ENCODE measurements at regions not wholly inside any gene's neighbourhood (a gene's known extent, or its start where the extent isn't known, plus 50 kb on each side); places are given as distances from the start of the nearest gene placed in this dataset.

GRCh38 chr3:34248352-34248751 is 449.9 kb downstream of the PDCD6IP start:
- no peak for DNase-seq
- ATAC-seq: no peak

DNA sequence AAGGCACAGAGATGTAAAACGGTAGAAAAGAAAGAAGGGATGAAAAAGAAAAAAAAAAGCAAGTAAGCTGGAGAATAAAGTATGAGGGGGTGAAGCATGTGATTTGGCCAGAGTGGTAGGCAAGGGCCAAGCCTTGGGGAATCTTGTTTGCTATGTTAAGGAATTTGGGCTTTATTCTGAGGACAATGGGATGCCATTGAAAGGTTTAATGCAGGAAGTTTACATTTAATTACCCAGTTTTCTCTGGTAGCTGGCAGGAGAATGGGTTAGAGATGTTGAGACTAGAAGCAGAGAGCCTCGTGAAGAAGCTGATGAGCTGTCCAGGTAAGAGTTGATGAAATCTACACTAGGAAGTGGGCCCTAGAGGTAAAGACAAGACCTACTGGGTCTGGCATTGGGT is 455.9 kb downstream of the PDCD6IP start:
- DNase-seq (no peak), ATAC-seq (no peak)

DNA sequence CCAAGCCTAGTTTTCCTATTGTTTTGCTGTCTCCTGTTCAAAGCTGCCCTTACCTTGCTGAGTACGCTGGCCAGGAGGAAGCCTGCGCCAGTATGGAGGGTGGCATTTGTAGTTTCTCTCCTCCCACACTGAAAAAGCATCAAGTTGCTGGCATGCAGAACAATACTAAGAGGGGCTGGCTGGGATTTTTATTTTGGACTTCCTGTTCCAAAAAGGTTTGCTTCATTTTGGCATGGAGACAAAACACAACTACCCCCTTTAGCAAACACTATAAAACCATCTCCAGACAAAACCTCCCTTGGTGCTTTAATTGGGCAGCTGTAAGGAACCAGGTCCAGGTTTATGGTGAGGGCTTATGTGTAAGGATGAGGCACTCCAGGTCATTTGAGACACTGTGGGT is 457.6 kb downstream of the PDCD6IP start:
- ATAC-seq (no peak), DNase-seq (no peak)

GRCh38 chr3:34256791-34257190 is 458.4 kb downstream of the PDCD6IP start:
- ATAC-seq (no peak), DNase-seq (no peak)

GRCh38 chr3:34258271-34258998 is 460.0 kb downstream of the PDCD6IP start:
- no peak for ATAC-seq
- DNase-seq: no peak

- DNase-seq (peak; percentile 63), ATAC-seq (no peak)
Observed at GRCh38 chr3:34260271-34261000, 462.0 kb downstream of the PDCD6IP start.

DNA sequence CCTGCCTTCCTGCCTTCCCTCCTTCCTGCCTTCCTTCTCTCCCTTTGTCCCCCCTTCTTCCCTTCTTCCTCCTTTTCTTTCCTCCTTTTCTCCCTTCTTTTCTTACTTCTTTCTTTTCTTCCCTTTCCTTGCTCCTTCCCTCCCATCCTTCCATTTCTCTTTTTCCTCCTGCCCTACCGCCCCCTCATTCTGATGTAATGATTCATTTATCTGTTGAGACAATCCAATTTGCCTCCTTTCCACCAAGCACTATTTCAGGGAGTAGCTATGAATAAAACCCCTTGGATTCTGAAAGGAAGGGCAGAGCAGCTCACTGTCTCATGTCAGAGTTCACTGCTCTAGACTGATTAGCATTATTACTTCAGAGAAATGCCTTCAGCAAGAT is 462.6 kb downstream of the PDCD6IP start:
- ATAC-seq (no peak), DNase-seq (no peak)

DNA sequence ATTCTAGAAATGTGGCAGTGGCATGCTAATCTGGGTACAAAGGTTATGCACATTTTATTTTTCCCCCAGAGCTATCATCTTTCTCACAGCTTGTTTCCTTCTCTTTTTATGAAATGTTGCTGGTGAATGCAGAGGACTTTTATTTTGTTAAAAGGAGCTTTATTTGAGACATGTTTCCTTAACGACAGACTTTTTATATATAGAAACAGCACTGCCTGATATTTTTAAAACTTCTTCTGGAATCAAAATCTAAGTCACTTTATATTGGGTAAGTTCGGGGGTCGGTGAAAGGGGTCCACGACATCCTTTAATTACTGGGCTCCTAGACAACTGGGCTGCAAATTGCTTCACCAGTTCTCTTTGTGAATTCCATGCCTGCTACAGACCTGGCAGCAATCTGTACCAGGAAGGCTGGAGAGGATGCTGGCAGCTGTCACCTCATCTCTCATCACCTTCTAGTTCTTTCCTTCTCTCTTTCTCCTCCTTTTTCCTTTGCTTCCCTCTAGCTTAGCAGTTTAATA is 464.7 kb downstream of the PDCD6IP start:
- ATAC-seq (no peak), DNase-seq (no peak)

DNA sequence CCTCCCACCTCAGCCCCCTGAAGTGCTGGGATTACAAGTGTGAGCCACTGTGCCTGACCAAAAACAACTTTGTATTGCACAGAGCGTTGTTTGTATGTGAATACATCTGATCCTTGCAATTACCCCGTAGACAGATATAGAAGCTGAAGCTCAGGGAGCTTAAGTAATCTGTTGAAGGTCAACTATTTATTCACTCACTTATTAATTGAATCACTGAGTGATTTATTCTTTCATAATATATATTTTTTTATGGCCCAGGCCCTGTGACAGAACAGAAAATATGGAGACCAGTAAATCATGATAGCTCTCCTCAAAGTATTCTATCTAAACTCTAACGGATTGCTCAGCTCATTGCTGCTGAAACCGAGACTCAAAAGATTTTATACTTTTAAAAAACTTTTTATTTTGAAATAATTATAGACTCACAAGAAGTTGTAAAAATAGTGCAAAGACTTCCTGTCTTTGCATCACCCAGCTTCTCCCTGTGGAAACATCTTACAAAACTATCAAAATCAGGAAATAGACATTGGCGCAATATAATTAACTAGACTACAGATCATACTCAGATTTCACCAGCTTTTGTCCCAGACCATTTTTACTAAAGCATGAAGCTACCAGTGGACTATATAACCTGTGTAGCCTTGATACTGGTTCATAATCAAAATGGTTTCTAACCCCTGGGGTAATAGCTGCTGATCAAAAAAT is 466.1 kb downstream of the PDCD6IP start:
- ATAC-seq: no peak
- DNase-seq: no peak

- DNase-seq: no peak
- no peak for ATAC-seq
Observed at GRCh38 chr3:34267088-34267487, 468.7 kb downstream of the PDCD6IP start.

GRCh38 chr3:34268032-34268709 is 469.7 kb downstream of the PDCD6IP start:
- no peak for ATAC-seq
- no peak for DNase-seq

GRCh38 chr3:34275811-34276210 is 477.4 kb downstream of the PDCD6IP start:
- ATAC-seq (no peak), DNase-seq (no peak)

- ATAC-seq (no peak), DNase-seq (no peak)
Observed at GRCh38 chr3:34276342-34276741, 477.9 kb downstream of the PDCD6IP start.

- no peak for DNase-seq
- no peak for ATAC-seq
Observed at GRCh38 chr3:34277110-34277509, 478.7 kb downstream of the PDCD6IP start.

GRCh38 chr3:34279901-34280300 is 481.5 kb downstream of the PDCD6IP start:
- ATAC-seq: no peak

GRCh38 chr3:34283751-34284150 is 485.3 kb downstream of the PDCD6IP start:
- DNase-seq: no peak
- no peak for ATAC-seq

More at GRCh38 chr3:34279901-34280300, 481.5 kb downstream of the PDCD6IP start:
- DNase-seq: no peak

DNA sequence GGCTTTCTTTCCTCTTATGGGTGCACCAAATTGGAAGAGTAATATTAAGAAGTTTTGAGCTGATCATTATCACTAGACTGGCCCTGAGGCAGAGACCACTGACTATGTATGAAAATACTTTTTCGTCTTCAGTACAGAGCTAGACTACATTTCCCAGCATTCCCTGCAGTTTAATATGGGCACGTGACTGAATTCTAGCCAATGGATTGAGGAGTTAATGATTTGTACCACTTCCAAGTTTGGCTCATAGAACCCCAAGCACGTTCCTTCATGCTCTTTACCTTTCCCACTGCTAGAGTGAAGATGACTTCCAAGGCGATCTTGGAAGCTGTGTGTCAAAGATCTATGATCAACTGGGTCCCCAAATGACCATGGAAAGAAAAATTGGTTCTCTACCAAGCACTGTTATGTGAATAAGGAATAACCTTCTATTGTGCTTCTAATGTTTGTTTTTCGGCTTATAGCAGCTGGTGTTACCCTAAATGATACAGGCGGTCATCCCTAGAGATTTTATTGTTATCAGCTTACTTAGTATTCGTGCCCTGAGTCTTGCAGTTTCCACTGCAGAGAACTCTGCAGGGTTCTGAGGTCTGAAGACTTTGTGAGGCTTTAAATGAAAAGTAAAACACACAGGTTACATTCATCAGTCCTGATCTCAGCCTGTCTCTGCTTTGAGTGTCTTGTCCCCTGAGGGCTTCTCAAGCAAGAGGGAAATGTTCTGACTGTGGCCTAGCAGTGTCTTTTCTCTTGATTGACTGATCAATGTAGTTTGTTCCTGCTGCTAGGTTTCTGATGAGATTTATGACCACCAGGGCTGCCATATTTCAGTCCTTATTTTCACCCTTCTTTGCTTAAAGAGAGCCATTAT is 486.8 kb downstream of the PDCD6IP start:
- ATAC-seq: no peak
- DNase-seq: no peak

- ATAC-seq: no peak
- no peak for DNase-seq
Observed at GRCh38 chr3:34285827-34286188, 487.4 kb downstream of the PDCD6IP start.

DNA sequence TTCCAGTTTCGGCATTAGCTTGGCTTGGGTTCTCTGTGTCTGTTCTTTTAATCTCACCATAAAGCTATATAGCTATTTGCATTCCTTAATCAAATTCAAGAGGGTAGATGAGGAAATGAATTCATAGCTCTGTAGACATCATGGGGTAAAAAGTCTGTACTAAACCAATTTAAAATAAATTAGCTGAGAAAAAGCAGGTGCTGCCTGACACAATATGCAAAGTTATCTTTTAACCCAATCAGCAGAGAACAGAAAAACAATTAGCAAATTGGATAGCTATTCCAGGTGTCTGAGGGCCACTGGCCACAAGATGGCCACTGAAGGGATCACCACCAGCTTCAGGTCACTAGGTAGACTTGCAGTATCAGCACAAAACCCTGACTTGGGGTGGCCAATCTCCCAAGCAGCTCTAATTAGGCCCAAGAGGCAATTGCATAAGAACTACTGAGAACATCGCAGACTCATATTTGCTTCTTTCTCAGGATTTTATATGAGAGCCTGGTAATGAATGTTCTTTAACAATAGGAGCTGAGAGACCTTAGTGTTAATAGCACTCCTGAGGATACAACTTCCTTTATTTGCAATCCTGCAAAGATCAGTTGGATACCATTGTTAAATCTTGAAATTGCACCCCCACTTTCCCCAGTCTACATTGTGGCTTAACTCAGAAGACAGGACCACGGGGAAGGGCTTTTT is 494.3 kb downstream of the PDCD6IP start:
- no peak for DNase-seq
- no peak for ATAC-seq

- no peak for ATAC-seq
- DNase-seq: no peak
Observed at GRCh38 chr3:34294240-34294639, 495.8 kb downstream of the PDCD6IP start.

- no peak for DNase-seq
- ATAC-seq: no peak
Observed at GRCh38 chr3:34296796-34297195, 498.4 kb downstream of the PDCD6IP start.

Data from stimulated activated naive CD8-positive, alpha-beta T cell treated with anti-CD3 and anti-CD28 coated beads, Interleukin-15, Interleukin-2, amounts not matched to agents 100 U/mL and 50 U/mL, for 24 hours (primary cell).